Fibroblast of pulmonary artery (primary cell): ENCODE measurements at regions not wholly inside any gene's neighbourhood (a gene's known extent, or its start where the extent isn't known, plus 50 kb on each side); places are given as distances from the start of the nearest gene placed in this dataset.
"Not testable (repeated sequence)": the region's sequence is repeated elsewhere in the genome, so short reads cannot be mapped to it uniquely, and the experiment has no call there.

Experiments
- DNase-seq: peaks from one replicate; pipeline ENCODE4 v3.0.0-alpha.2; 2010; ENCODE audit warnings: low read depth
- H3K4me3 ChIP-seq: replicated peaks from 2 replicates; pipeline ENCODE4 v1.5.1; 2011; ENCODE audit warnings: low read depth, mild to moderate bottlenecking, control low read depth, low read length, moderate library complexity
- CTCF ChIP-seq: IDR thresholded peaks from 2 replicates; pipeline ENCODE4 v1.5.1; 2011; ENCODE audit warnings: mild to moderate bottlenecking, control low read depth, low read length, inconsistent platforms; ENCODE audit errors: missing control alignments

GRCh38 chr7:9498303-9498702 is 1064.9 kb downstream of the NXPH1 start:
- no peak for TF ChIP-seq CTCF
- DNase-seq, result no peak
- no peak overlapping the region for H3K4me3 ChIP-seq

GRCh38 chr7:9502269-9502668 is 1068.9 kb downstream of the NXPH1 start:
- TF ChIP-seq CTCF, result no peak
- DNase-seq, result no peak
- H3K4me3 ChIP-seq, result no peak overlapping the region

- DNase-seq, result no peak
- no peak for TF ChIP-seq CTCF
- no peak overlapping the region for H3K4me3 ChIP-seq
Measured at GRCh38 chr7:9504678-9505077, 1071.3 kb downstream of the NXPH1 start.

- DNase-seq, result no peak
- H3K4me3 ChIP-seq, result no peak overlapping the region
- no peak for TF ChIP-seq CTCF
Measured at GRCh38 chr7:9505516-9505915, 1072.1 kb downstream of the NXPH1 start.

GRCh38 chr7:9507290-9507689 is 1073.9 kb downstream of the NXPH1 start:
- no peak for TF ChIP-seq CTCF
- no peak overlapping the region for H3K4me3 ChIP-seq
- peak; percentile 1 for DNase-seq

- TF ChIP-seq CTCF, result no peak
- H3K4me3 ChIP-seq, result no peak overlapping the region
- DNase-seq, result no peak
Measured at GRCh38 chr7:9516662-9517061, 1083.3 kb downstream of the NXPH1 start.

GRCh38 chr7:9523579-9523978 is 1090.2 kb downstream of the NXPH1 start:
- DNase-seq, result no peak
- H3K4me3 ChIP-seq, result no peak overlapping the region
- TF ChIP-seq CTCF, result no peak

GRCh38 chr7:9552431-9552830 is 1119.0 kb downstream of the NXPH1 start:
- not testable (repeated sequence) for DNase-seq, H3K4me3 ChIP-seq
